Lower lobe of right lung (tissue), 2 donors: ENCODE measurements at regions not wholly inside any gene's neighbourhood (a gene's known extent, or its start where the extent isn't known, plus 50 kb on each side); places are given as distances from the start of the nearest gene placed in this dataset.

ENCODE experiments used
- ATAC-seq, 2 donors: fragments of 200-7000 bp; cut with Tn5 transposase; one replicate each; pipeline ENCODE4 v1.9.1; 2020 to 2022; ENCODE audit warnings: mild to moderate bottlenecking in 2 of 2, moderate library complexity in 2 of 2
- DNase-seq: peaks from one replicate; pipeline ENCODE4 v3.0.0-alpha.2; 2020
- H3K27ac ChIP-seq: fragments of 200-600 bp; one replicate; pipeline ENCODE4 v1.8.0; 2022
- H3K27me3 ChIP-seq: fragments of 200-600 bp; one replicate; pipeline ENCODE4 v1.8.0; 2022; ENCODE audit warnings: low read depth
- H3K36me3 ChIP-seq: fragments of 200-600 bp; one replicate; pipeline ENCODE4 v1.8.0; 2022; ENCODE audit warnings: mild to moderate bottlenecking
- H3K4me1 ChIP-seq: fragments of 200-600 bp; one replicate; pipeline ENCODE4 v1.8.0; 2022
- H3K4me3 ChIP-seq: fragments of 200-600 bp; one replicate; pipeline ENCODE4 v1.8.0; 2022; ENCODE audit warnings: mild to moderate bottlenecking
- H3K9me3 ChIP-seq: fragments of 200-600 bp; one replicate; pipeline ENCODE4 v1.8.0; 2022
- CTCF ChIP-seq: fragments of 200-600 bp; IDR thresholded peaks from one replicate; pipeline ENCODE4 v1.8.0; 2022; ENCODE audit warnings: antibody characterized with exemption, mild to moderate bottlenecking
- intact Hi-C: fragments of 100-400 bp; cut with DNase I; formaldehyde crosslinking; loops from one replicate; pipeline ENCODE4 v1.11.0; 2022
- donor health status: DM: no; HTN: yes; CAD: no; lungs with severe emphysema.

GRCh38 chr10:130485236-130485957, 349.2 kb downstream of the GLRX3 start:
- intact Hi-C loops: no loop called here
- H3K9me3 ChIP-seq: no peaks in the 10 kb centered on the region
- no peak overlapping the region for H3K27ac ChIP-seq
- H3K27me3 ChIP-seq: no peaks in the 10 kb centered on the region
- no peak for TF ChIP-seq CTCF
- H3K4me1 ChIP-seq: no peaks in the 10 kb centered on the region
- DNase-seq: no peak
- ATAC-seq: no peak
- no peak overlapping the region for H3K4me3 ChIP-seq
- no peaks in the 10 kb centered on the region for H3K36me3 ChIP-seq

GRCh38 chr10:130485958-130486895, 350.0 kb downstream of the GLRX3 start:
- ATAC-seq: no peak

GRCh38 chr10:130486906-130487305, 350.7 kb downstream of the GLRX3 start:
- Histone ChIP-seq H3K36me3 (no peaks in the 10 kb centered on the region), H3K4me1 (no peaks in the 10 kb centered on the region), H3K4me3 (no peak overlapping the region), H3K27me3 (no peaks in the 10 kb centered on the region), H3K9me3 (no peaks in the 10 kb centered on the region), H3K27ac (no peak overlapping the region)
- DNase-seq: no peak
- no peak for ATAC-seq
- intact Hi-C loops: no loop called here
- no peak for TF ChIP-seq CTCF

More at GRCh38 chr10:130485958-130486895, 350.0 kb downstream of the GLRX3 start:
- Histone ChIP-seq H3K36me3 (no peaks in the 10 kb centered on the region), H3K27me3 (no peaks in the 10 kb centered on the region), H3K4me3 (no peak overlapping the region), H3K9me3 (no peaks in the 10 kb centered on the region), H3K27ac (no peak overlapping the region), H3K4me1 (no peaks in the 10 kb centered on the region)
- DNase-seq: no peak
- no peak for TF ChIP-seq CTCF
- intact Hi-C loops: no loop called here

- no peak for ATAC-seq
- Histone ChIP-seq H3K9me3 (no peaks in the 10 kb centered on the region), H3K4me1 (no peaks in the 10 kb centered on the region), H3K27ac (no peak overlapping the region), H3K36me3 (no peaks in the 10 kb centered on the region), H3K4me3 (no peak overlapping the region), H3K27me3 (no peaks in the 10 kb centered on the region)
- no peak for DNase-seq
- intact Hi-C loops: no loop called here
- no peak for TF ChIP-seq CTCF
Measured at GRCh38 chr10:130487566-130487965, 351.4 kb downstream of the GLRX3 start.

- Histone ChIP-seq H3K36me3 (no peaks in the 10 kb centered on the region), H3K4me1 (no peaks in the 10 kb centered on the region), H3K9me3 (no peaks in the 10 kb centered on the region), H3K27ac (no peak overlapping the region), H3K27me3 (no peaks in the 10 kb centered on the region), H3K4me3 (no peak overlapping the region)
- ATAC-seq (no peak), DNase-seq (no peak)
- no peak for TF ChIP-seq CTCF
- intact Hi-C loops: no loop called here
Measured at GRCh38 chr10:130489891-130490290, 353.7 kb downstream of the GLRX3 start.
